Right renal cortex interstitium (tissue), 3 donors: ENCODE measurements at regions not wholly inside any gene's neighbourhood (a gene's known extent, or its start where the extent isn't known, plus 50 kb on each side); places are given as distances from the start of the nearest gene placed in this dataset.
A peak's percentile ranks its signal among the peaks of the same experiment; 100 is the strongest.
"Not testable (repeated sequence)": the region's sequence is repeated elsewhere in the genome, so short reads cannot be mapped to it uniquely, and the experiment has no call there.

Source experiments
- DNase-seq, 3 donors: peaks; one replicate each; pipeline ENCODE4 v3.0.0-alpha.2; 2013; ENCODE audit warnings: low read depth in 3 of 3, low spot score in 2 of 3

DNA sequence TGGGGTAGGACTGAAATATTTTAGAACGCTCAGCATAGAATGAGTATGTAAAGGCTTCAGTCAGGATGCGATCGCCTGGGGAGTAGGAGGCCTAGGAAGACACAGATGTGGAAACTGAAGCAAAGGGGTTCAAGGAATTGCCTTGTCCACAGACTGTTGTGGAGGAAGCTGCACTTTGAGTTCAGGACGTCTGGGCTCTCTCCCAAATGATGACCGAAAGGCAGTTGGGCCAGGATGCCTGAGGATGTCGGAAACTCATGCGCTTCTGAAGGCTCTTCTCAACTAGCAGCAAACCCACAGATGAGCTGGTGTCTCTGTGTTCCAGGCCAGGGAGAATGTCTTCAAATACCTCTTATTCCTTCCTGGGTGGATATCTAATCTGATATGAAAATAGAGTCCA, 146.2 kb upstream of the SULF2 start:
- DNase-seq = no peak

DNA sequence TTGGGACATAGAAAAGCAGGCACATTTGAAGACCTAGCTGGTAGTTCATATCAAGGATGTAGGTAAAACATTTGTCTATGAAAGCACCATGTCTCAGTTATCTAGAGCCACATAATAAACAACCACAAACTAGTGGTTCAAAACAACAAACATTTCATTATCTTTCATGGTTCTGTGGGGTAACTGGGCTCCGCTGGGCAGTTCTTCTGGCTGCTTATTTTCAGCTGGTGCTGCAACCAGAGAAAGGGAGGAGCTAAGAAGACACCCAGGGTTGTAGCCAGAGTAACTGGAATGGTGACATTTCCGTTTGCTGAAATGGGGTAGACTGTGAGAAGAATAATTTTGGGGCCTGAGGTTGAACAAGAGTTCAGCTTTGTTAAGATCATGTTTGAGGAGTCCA, 145.7 kb upstream of the SULF2 start:
- DNase-seq = no peak

DNA sequence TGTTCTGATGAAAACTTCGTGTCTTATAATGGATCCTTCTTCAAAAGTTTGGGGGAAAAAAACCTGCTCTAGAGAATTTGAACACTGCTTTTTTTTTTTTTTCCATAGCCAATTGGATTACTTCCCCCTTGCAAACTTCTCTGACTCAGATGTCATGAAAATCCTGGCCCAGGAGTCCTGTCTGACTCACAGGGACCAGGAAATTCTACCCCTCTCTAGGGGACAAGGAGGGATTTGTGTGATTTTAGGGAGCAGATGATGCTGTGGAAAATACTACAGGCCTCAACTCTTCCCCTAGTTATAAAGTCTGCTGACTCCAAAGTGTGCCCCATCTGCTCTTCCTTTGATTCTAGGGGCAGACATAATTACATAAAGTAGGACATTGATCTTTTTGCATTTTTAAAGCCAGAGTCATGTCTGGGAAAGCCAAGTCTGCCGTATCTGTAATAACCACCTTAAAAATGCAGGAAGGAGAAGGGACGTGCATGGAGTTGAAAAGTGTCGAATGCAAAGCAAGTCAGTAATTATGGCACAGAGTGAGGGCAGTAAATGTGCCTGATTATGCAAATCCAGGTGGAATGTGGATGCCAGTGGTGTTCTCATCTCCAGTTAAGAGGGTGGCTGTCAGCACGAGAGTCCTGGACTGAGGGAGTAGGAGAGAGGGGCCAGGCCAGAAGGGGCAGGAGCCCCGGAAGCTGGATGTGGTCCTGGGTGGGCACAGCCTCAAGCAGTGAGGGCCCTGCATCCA, 144.3 kb upstream of the SULF2 start:
- no peak for DNase-seq

DNA sequence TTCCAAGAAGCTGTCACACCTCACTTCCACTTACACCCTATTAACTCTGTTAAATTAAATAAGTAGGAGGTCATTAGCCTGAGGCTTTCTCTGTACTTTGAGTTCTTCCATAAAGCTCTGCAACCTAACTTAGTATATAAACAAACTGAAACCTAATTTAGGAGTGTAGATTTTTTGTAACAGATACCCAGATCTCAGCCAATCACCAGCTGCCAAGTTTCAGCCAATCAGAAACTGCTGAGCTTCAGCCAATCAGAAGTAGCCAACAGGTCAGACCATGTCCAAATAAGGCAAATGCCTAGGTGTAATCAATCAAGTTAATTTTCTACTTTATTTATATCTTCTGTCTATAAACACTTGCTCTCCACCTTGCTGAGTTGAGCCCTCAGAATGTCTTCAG, 142.7 kb upstream of the SULF2 start:
- no peak for DNase-seq

DNA sequence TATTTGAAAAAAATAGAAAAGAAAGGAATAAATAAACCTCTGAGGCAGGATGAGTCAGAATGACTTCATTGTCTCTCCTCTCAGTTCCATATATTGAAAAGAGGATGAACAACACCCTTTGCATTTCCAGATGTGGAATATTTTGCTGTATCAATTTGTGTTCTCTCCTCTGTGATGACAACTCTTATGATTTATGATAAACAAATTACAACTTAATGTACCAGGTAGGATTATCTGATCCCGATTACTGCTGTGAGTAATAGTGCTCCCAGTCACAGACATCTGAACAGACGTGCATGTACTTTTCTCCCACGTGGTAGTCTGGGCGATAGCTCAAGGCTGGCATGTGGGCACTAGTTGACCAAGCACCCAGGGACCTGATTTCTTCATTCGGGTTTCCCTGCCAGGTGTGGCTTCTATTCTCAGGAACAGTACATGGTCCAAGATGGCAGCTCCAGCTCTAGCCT, 142.1 kb upstream of the SULF2 start:
- DNase-seq = no peak

DNA sequence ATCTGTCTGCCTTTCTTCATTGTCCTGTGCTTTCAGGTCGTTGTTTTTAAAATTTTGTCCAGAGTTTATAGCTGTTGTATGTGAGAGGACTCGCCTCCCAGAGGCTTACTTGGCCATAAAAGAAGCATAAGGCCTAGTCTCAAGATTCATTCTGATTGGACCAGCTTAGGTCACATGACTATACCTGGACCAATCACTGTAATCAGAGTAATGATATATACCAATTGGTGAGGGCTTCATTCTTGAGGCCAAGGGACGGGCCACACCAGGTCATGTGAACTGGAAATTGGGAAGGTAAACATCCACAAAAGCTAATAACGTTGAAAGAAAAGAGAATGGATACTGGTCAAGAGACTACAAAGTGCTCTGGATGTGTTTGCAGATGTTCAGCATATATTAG, 141.4 kb upstream of the SULF2 start:
- no peak for DNase-seq

DNA sequence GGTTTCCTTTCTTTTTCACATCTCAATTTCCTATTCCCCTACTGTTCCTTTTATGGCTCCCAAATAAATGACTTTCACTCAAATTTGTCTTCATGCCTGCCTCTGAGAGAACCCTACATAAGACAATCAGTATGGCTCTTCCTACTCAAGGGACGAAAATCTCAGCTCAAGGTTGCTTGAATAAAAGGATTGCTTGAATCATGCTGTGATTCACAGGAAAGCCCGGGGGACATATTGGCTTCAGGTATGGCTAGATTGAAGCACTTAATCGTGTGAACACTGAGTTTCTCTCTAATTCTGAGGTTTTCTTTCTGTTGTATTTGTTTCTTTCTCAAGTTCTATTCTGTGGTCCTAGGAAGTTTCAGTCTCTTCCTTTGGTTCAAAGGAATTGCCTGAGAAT, 140.3 kb upstream of the SULF2 start:
- no peak for DNase-seq

DNA sequence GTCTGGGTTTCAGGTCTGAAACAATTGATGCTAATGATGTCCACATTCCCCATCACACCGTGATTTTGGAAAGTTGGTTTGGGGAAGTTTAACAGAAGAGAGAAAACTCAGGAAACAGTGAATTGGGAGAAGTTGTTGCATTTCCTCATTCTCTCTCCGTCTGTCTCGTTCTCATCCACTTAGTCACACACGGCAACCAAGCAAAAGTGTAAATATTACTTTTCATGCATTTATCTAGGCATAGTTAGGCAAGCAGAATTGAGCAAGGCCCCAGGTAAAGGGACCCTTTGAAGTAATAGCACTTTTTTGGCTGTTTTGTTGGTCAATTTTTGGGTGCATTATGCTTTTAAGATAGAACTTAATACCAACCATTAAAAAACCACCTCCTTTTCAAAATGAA, 137.0 kb upstream of the SULF2 start:
- DNase-seq = no peak

DNA sequence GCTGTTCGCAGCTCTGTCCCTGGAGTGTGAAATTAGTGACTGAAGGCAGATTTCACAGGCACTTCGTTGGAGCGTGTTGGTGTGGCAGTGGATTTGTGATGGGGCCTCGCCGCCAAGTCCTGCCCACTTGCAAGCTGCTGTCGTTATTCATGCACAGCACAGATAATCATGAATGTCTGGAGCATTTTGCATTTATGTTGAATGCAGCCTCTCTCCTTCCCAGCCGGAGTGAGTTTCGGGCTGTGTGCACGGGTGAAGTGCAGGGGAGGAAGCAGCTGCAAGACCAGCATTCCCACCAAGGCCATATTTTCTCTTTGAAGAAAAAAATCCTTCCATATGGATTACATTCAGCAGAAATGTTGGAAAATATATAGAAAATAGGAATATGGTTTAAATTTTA, 136.5 kb upstream of the SULF2 start:
- not testable (repeated sequence) for DNase-seq

DNA sequence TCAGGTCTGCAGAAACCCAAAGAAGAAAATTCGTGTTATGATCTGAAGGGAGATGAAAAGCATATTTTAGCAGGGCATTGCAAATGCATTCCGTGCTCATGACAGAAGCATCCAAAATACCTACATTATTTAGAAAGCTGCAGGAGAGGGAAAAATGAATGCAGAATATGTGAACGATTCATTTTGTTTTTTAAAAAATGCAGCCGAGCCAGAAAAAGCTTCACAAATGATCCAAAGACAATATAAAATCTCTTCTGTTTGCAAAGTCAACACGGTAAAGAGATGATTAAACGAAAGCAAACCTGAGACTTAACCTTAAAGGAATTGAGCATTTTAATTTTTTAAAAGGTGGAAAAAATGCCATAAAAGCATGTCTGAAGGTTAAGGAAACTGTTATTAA, 136.1 kb upstream of the SULF2 start:
- DNase-seq = no peak

DNA sequence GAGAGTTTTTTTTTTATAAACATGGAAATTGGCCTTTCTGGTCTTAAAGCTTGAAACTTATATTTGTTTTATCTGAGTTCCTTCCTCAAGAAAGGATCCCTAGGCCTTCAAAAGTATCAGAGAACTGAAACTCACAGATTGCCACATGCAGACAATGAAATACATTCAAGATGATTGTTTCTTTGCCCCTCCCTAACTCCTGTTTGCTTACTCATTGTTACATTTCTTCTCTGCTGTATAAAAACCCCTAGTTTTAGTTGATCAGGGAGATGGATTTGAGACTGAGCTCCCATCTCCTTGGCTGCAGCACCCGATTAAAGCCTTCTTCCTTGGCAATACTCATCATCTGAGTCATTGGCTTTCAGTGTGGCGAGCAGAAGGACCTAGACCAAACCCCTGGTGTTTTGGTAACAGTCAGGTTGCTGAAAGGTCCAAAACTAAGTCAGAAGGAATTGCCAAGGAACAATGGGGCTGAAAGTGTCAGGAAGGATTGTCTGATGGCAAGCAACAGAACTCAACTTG, 132.3 kb upstream of the SULF2 start:
- DNase-seq = no peak

DNA sequence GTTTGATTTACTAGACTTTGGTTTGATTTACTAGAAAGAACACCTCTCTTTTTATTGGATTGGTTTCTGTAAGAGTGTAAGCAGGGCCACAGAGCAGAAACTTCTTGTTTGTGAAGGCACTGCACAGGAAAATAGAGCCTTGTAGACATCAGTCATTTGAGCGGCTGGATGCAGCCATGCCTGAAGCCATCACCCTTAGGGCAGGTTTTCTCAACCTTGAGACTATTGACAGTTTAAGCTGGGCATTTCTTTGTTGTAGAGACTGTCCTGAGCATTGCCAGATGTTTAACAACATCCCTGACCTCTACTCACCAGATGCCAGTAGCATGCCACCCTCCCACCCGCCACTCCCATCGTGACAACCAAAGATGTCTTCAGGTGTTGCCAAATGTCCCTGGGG, 130.2 kb upstream of the SULF2 start:
- no peak for DNase-seq

DNA sequence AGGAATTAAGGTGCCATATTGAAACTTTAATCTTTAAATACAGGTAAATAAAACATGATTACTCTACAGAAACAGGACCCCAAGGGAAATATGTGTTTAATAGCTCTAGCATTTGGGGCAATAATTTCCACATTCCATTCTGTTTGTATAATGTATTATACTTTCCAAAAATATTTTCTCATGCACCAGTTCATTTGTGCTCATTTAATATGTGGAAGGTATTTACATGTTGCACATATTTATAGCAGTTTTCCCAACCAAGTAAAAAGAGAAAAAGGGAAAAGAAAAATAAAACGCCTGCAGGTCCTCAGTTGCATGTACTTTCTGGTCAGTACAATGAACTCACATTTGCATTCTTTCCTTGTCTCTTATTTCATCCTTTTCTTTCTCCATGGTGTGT, 129.5 kb upstream of the SULF2 start:
- DNase-seq = no peak

DNA sequence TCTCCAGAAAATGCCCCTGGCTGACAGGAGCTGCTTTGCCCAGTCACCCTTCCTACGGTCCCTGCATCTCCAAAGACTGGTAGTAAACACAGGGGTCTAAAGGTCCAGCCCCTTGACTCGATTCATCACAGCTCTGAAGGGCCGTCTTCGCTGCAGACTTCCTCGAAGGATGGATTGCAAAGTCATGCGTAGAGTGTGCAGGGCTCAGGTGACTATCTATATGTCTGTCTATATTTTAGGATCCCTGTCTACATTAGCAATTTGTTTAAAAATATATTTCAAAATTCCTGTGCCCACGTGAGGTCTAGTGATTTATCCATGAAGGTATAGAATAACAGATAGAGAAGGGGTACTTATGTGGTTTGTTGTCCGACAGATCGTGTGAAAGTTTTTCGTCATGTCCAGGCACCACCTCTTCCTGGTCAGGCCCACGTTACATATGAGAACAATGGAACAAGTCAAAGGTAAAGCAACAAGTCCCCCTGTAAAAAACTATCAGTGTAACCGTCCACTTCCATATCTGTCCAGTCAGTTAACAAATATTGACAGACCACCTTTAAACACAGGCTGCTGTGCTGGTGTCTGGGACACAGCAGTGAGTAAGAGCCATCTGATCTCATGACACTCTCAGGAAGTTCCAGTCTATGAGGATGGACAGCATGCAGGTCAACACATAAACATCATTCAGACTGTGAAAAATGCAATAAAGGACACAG, 127.7 kb upstream of the SULF2 start:
- not testable (repeated sequence) for DNase-seq

DNA sequence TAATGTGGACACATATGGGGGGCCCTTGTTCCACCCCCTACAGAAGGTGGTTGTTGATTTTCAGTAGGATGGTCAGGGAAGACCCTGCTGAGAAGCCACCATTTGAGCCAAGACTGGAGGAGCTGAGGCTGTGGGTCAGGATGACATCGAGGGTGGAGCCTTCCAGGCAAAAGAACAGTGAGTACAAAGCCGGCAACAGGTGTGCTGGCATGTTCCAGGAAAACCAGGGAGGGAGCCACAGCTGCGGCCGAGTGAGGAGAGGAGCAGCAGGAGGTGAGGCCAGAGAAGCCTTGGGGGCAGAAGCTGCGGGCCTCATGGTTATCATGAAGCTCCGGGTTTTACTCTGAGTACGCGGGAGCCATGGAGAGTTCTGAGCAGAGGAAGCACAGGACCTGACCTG, 126.9 kb upstream of the SULF2 start:
- not testable (repeated sequence) for DNase-seq

DNA sequence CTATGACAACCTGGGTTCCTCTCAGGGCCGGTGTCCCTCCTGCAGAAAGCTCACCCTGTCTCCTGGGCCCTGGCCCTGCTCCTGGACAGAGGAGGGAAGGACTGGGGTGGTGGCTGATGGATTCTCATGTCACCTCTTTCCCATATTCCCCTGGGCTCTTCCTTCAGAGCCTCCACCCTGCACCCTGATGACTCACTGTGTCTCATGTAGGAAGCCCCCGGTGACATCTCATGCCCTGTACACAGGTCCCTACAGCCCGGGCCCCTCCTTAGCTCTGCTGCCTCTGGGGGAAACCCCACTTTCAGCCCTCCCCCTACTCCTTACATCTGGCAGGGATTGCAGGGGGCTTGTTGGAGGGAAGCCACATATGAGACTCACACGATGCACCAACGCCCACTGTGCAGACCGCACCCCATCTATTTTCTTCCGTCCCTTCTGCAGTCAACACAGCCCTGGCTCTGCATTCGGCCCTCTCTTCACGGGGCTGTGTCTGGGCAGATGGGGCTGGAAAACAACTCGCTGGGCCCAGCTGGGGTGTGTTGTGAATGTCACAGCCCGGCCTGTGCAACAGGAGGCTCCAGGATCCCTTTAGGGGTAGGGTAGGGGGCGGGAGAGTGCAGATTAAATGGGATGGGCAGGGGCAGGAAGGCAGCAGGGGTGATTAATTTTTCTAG, 124.6 kb upstream of the SULF2 start:
- not testable (repeated sequence) for DNase-seq

DNA sequence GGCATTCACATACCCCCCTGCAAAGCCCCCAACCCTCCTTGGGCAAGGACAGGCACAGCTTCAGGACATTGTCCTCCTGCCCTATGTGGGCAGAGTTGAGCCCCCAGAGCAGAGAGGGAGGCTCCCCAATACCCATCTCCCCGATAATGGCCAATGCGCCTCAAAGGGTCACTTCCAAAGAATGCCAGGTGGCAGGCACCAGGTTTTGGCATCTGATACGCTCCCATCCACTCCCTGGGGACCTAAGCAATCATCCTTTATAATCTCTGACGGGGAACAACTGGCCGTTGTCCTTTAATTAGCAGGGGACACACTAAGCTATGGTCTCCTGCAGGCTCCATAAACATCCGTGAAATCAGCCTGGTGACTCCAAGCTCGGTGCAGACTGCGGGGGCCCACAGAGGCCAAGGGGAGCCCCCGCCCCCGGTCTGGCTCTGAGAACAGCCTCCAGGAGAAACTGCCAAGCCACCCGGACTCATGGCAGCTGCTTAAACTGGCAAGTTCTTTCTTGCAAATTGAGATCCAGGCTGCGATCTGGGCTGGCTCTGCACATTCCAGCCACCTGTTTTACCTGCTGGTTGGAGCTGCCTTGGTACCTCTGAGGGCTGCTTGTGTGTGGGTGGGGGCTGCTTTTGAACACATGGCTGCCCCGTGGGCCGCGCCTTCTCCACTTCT, 123.2 kb upstream of the SULF2 start:
- not testable (repeated sequence) for DNase-seq

DNA sequence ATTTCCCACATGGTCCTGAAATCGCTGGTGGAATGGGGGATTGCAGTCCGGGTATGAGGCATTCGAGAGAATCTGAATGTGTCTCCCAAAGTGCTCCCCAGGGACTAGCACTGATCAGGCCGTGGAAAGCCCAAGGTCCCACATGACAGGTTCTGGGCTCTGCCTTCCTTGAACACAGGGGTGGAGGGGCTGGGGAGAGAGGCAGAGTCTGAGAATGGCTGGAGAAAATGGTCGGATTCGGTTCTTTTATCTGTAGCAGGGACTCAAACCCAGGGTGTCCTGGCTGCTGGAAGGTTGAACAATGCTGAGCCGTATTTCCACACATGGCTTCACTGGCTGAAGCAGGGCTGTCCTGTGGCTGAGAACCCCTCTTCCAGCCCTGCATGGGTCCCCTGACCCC, 122.7 kb upstream of the SULF2 start:
- DNase-seq = not testable (repeated sequence)

DNA sequence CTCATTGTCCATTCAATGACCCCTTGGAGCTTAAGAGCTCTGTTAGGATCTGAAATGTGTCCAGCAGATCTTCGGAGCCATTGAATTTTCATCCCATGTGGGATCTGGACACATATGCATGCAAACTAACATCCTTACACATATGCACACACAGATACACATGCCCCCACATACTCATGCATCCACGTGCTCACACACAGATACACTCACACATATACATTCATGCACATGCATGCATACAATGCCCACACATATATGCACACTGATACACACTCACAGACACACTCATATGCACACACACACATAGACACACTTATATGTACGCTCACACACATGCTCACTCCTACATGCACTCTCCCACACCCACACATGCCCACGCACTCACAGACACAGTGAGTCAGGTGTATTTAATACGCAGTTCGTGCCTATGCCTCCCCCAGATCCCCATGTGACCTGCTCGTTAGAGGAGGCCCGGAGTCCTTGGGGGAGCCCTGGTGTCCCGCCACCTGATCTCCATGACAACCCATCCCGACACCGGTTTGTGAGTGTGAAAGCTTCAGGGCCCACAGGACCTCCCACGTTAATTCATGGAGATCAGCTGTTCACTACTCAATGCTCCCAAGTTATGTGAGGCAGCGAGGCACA, 121.9 kb upstream of the SULF2 start:
- DNase-seq = peak in 1 of 3 donors; percentile 41

DNA sequence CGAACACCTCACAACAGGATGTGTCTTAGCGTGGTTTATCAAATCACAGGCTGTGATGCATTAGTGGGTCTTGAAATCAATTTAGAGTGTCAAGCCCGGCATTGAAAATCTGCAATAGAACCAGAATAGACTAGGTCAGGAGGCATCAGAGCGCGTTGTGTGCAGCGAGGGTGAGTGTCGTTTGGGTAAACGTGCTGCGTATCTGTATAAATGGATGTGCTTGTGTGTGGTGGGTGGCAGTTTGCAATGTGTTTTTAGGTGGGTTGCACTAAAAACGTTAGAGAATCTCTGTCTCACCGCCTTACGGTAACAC, 121.0 kb upstream of the SULF2 start:
- DNase-seq = no peak
